Tibial nerve (tissue), 4 donors: ENCODE measurements at regions not wholly inside any gene's neighbourhood (a gene's known extent, or its start where the extent isn't known, plus 50 kb on each side); places are given as distances from the start of the nearest gene placed in this dataset.

Source experiments
- EP300 ChIP-seq, 2 donors: sonication (generic); formaldehyde crosslinking; IDR thresholded peaks; one replicate each; pipeline ENCODE4 v1.6.1; 2017; ENCODE audit warnings: antibody characterized with exemption in 2 of 2, mild to moderate bottlenecking in 1 of 2
- POLR2A ChIP-seq, 2 donors: fragments of 450-650 bp; IDR thresholded peaks; one replicate each; pipeline ENCODE4 v1.6.1; 2017; ENCODE audit warnings: antibody characterized with exemption in 2 of 2, mild to moderate bottlenecking in 2 of 2, moderate library complexity in 2 of 2
- TF ChIP-seq, protein P1 (sequence below), 5 experiments: fragments of 200-600 bp in 3 of 5; fragments of 450-650 bp in 2 of 5; sonication (generic) in 3 of 5; IDR thresholded peaks; one replicate each; pipeline ENCODE4 v1.5.1; 2016 to 2019; ENCODE audit warnings: antibody characterized with exemption in 5 of 5, mild to moderate bottlenecking in 3 of 5, moderate library complexity in 2 of 5

GRCh38 chr2:21279525-21279924, 155.8 kb downstream of the TDRD15 start:
- TF ChIP-seq, protein P1, sequence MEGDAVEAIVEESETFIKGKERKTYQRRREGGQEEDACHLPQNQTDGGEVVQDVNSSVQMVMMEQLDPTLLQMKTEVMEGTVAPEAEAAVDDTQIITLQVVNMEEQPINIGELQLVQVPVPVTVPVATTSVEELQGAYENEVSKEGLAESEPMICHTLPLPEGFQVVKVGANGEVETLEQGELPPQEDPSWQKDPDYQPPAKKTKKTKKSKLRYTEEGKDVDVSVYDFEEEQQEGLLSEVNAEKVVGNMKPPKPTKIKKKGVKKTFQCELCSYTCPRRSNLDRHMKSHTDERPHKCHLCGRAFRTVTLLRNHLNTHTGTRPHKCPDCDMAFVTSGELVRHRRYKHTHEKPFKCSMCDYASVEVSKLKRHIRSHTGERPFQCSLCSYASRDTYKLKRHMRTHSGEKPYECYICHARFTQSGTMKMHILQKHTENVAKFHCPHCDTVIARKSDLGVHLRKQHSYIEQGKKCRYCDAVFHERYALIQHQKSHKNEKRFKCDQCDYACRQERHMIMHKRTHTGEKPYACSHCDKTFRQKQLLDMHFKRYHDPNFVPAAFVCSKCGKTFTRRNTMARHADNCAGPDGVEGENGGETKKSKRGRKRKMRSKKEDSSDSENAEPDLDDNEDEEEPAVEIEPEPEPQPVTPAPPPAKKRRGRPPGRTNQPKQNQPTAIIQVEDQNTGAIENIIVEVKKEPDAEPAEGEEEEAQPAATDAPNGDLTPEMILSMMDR (IDR thresholded peaks at IDR 0.05): no peak
- no peak for TF ChIP-seq EP300 (IDR thresholded peaks at IDR 0.05)
- TF ChIP-seq POLR2A (IDR thresholded peaks at IDR 0.05): no peak
